GM13976 (cell line): ENCODE measurements at regions not wholly inside any gene's neighbourhood (a gene's known extent, or its start where the extent isn't known, plus 50 kb on each side); places are given as distances from the start of the nearest gene placed in this dataset.
"Not testable (repeated sequence)": the region's sequence is repeated elsewhere in the genome, so short reads cannot be mapped to it uniquely, and the experiment has no call there.

ENCODE experiments used
- DNase-seq: peaks from one replicate; pipeline ENCODE4 v3.0.0; 2012; ENCODE audit warnings: low spot score
- in situ Hi-C: fragments of 300-500 bp; cut with MboI; formaldehyde crosslinking; loops from one replicate; pipeline ENCODE4 v1.12.0; 2022; ENCODE audit warnings: low sequenced_read_pairs, mixed read lengths, inconsistent platforms; ENCODE audit not compliant: unreplicated experiment
- TF ChIP-seq, protein P1 (sequence below): IDR thresholded peaks from 2 replicates; pipeline ENCODE4 v1.5.1; 2012; ENCODE audit warnings: borderline replicate concordance, mild to moderate bottlenecking; ENCODE audit not compliant: insufficient read depth; ENCODE audit errors: extremely low read depth, missing control alignments, control extremely low read depth

GRCh38 chr4:85039526-85039925 lies 73.0 kb upstream of the WDFY3 start:
- DNase-seq, result no peak
- in situ Hi-C loops, result no loop called here
- TF ChIP-seq, protein P1, sequence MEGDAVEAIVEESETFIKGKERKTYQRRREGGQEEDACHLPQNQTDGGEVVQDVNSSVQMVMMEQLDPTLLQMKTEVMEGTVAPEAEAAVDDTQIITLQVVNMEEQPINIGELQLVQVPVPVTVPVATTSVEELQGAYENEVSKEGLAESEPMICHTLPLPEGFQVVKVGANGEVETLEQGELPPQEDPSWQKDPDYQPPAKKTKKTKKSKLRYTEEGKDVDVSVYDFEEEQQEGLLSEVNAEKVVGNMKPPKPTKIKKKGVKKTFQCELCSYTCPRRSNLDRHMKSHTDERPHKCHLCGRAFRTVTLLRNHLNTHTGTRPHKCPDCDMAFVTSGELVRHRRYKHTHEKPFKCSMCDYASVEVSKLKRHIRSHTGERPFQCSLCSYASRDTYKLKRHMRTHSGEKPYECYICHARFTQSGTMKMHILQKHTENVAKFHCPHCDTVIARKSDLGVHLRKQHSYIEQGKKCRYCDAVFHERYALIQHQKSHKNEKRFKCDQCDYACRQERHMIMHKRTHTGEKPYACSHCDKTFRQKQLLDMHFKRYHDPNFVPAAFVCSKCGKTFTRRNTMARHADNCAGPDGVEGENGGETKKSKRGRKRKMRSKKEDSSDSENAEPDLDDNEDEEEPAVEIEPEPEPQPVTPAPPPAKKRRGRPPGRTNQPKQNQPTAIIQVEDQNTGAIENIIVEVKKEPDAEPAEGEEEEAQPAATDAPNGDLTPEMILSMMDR, result no peak

DNA sequence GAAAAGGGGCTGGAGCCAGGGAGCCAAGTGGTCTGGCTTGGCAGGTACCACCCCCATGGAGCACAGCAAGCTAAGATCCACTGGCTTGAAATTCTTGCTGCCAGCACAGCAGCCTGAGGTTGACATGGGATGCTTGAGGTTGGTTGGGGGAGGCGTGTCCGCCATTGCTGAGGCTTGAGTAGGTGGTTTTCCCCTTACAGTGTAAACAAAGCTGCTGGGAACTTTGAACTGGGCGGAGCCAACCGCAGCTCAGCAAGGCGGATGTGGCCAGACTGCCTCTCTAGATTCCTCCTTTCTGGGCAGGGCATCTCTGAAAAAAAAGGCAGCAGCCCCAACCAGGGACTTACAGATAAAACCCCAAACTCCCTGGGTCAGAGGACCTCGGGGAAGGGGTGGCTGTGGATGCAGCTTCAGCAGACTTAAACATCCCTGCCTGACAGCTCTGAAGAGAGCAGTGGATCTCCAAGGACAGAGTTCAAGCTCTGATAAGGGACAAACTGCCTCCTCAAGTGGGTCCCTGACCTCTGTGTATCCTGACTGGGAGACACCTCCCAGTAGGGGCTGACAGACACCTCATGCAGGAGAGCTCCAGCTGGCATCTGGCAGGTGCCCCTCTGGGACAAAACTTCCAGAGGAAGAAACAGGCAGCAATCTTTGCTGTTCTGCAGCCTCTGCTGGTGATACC lies 77.5 kb upstream of the WDFY3 start:
- DNase-seq, in situ Hi-C loops: not testable (repeated sequence)

DNA sequence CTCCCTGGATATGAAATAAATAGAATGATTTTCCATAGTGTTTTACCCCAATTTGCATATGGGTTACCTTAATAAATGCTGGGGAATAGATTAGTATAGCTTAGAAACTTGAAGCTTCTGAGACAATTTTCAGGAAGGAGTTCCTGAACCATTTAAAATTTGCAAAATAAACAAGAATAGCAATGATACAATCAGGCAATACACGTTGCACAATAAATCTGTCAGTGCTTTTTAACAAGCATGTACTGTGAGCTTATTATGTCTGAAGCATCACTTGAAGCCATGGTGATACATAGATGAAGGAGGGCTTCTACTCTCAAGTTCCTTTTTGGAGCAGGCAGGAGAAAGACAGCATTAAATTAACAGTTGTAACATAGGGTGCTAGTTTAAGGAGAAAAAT lies 84.2 kb upstream of the WDFY3 start:
- TF ChIP-seq, protein P1, result no peak
- in situ Hi-C loops, result no loop called here
- no peak for DNase-seq

GRCh38 chr4:85051526-85051925 lies 85.0 kb upstream of the WDFY3 start:
- TF ChIP-seq, protein P1, result no peak
- in situ Hi-C loops, result no loop called here

DNA sequence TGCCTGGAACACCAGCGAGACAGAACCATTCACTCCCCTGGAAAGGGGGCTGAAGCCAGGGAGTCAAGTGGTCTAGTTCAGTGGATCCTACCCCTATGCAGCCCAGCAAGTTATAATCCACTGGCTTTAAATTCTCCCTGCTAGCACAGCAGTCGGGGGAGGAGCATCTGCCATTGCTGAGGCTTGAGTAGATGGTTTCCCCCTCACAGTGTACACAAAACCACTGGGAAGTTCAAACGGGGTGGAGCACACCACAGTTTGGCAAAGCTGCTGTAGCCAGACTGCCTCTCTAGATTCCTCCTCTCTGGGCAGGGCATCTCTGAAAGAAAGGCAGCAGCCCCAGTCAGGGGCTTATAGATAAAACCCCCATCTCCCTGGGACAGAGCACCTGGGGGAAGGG lies 88.4 kb upstream of the WDFY3 start:
- in situ Hi-C loops, DNase-seq: not testable (repeated sequence)

More at GRCh38 chr4:85051526-85051925, 85.0 kb upstream of the WDFY3 start:
- DNase-seq, result no peak

GRCh38 chr4:85058551-85058950 lies 92.1 kb upstream of the WDFY3 start:
- TF ChIP-seq, protein P1, result no peak
- in situ Hi-C loops, result no loop called here
- DNase-seq, result no peak

DNA sequence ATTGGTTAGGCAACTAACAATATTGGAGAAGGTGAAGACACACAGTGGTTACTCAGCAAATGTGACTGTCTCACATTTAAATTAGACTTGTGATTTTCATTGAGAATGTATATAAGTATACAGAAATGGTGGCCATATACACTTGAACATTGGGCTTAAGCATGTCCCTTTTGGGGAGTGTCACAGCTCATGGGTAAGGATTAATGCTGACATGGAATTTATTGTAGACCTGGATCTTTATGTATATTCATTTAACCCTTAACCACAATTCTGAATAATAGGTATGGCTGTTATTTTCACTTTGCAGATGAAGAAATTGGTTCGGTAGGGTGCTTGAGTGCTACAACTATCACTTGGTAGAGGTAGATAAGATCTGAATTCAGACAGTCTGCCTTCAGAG lies 95.5 kb upstream of the WDFY3 start:
- TF ChIP-seq, protein P1, result no peak
- in situ Hi-C loops, result no loop called here
- DNase-seq, result no peak

DNA sequence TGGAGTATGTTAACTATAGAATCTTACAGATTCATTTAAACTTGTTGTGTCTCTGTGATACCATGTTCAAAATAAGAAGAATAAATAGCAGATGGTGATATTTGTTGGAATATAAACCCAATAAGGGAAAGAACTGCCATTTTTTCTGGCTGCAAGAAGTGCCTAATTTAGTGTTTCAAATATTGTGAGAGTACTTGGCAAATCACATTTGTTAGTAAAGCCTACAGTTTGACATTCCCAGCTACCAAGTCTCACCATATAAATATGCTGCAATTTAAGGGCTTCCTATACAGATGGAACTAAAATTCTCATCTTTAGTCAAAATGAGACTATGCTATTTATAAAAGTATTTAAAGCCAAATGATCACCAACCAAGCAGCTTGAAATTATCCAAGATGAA lies 96.0 kb upstream of the WDFY3 start:
- in situ Hi-C loops, result no loop called here
- DNase-seq, result no peak
- TF ChIP-seq, protein P1, result no peak
